NCI-H748 treated with DMSO at 0.1 percent for 48 hours (cell line): ENCODE measurements at regions not wholly inside any gene's neighbourhood (a gene's known extent, or its start where the extent isn't known, plus 50 kb on each side); places are given as distances from the start of the nearest gene placed in this dataset.
A peak's percentile ranks its signal among the peaks of the same experiment; 100 is the strongest.

Experiments
- DNase-seq: peaks from one replicate; lab custom pipeline; 2025; lab: John Stamatoyannopoulos, UW

DNA sequence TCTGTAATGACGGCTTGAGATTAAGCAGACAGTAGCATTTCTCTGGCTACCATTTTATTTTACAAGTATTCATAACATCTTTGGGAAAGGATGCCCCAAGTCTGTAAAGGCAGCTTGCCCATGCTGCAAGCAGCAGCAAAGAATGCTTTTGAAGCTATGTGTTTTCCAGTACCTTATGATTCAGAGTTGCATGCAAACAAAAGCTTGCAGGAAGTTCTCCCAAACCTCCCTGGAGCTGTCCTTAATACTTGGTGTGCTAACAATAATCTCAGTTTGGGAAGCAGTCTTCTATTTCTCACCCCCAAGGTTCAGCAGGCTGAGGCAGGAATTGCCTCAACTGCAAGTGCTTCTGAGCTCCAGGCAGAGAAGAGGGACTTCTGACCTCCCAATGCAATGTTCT lies 60.8 kb downstream of the CCNA1 start:
- no peak for DNase-seq

DNA sequence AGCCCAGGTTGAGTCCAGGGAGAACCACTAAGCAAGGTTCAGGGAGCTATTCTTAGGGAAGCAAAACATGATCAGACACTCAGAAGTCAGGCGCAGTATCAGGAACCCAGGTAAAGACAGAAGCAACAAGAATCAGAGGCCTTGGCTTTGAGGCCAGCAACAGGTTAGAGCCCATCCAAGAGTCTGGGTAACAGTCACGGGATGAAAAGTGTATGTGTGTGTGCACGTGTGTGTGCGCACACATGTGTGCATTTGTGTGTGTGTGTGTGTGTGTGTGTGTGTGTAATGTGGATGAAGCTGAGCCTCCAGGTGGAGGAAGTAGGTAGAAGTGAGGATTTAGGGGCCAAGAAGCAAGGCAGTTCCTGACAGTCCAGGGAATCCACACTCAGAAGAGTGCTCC lies 63.1 kb downstream of the CCNA1 start:
- no peak for DNase-seq

DNA sequence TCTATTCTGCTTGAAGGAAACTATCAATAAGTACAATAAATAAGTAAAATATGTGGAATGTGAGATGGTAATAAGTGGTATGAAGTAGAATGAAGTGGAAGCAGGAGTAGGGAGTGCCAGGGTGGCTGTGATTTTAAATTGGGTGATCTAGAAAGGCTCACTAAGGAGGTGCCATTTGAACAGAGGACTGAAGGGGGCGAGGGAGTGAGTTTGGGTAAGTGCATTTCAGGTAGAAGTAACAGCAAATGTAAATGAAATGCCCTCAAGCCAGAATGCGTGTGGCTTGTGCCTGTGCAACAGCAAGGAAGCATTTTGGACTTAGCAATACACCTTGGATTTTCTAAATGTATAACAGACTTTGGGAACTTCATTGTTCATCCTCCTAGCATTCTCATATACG lies 77.1 kb downstream of the CCNA1 start:
- DNase-seq, result no peak

DNA sequence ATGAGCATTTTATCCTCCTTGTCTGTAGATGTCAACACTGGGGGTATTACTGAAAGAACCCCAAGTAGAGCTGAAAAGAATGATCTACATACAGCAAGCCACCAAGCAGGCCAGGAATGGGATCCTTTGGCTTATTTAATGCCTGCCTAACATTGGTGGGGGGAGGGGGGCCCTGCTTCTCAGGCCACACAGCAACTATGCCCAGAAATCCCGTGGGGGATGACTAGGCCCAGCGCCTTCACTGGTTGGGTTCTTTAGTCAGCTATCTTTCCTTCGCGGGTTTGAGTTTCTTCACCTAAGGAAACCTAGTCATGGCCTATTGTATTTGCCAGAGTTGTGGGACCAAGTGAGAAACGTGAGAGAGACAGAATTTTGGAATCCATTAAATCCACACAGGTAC lies 80.5 kb downstream of the CCNA1 start:
- no peak for DNase-seq

DNA sequence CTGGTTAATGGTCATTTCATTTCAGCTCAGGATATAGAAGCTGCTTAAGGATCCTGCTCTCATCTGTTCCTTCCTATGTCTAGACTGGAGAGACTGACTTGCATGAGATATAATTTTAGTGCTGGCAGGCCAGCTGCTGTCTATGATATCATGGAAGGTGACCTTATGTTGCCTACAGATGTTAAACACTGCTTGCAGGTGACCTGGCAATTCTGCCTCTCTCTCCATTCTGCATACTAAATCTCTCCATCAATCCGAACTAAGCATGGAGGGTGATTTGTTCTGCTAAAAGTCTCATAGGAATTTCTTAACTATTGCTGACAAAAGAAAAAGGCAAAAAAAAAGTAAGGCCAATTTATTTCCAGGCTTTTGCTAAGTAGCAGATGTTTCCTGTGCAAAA lies 81.0 kb downstream of the CCNA1 start:
- no peak for DNase-seq

DNA sequence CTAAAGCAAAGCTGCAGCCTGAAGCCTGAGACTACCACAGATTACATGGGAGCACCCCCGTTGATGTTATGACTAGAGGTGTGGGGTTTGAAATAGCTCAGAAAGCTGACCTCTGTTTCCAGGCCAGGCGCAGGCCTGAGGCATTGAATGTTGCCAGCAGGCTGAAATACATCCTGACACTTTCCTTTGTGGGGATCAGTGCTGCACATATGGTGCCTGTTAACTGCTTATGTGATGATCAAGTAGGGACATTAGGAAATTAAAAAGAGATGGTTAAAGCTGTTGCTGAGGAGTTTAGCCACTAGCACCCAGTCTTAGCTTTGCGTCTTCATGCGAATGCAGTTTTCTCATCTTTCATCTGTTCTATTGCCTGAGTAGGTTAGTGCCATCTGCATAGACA lies 83.2 kb downstream of the CCNA1 start:
- no peak for DNase-seq

DNA sequence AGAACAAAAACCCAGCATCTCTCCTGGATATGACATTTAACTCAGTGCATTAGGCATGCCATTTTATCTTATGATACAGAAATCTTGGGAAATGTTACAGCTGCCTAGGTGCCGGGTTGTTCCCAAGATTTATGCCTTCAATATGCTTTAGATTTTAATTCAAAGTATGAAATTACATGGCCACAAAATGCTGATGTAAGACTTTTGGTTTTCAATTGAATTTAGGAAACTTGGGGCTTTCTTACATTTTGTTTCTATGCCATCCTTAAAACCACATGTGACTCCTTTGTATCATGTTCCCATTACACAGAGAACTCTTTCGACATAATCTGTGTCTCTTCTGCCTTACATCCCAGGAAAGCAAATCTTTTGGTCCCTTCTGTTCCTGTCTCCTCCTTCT lies 83.9 kb downstream of the CCNA1 start:
- DNase-seq, result no peak

DNA sequence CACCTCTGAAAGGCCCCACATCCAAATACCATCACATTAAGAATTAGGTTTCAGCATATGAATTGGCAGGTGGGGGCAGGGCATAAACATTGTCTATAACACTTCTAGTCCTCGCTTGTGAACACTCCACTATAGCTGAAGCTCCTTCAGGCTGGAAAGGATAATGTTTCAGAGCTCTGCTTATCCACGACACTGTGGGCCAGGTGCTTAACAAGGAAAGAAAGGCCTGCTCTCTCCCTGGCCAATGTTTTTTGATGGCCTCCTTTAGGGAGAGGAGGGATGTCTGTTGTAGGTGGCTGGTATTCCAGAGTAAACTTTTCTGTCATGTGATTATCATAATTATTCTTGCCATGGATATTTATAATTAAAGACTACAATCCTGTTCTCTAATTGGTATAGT lies 86.4 kb downstream of the CCNA1 start:
- DNase-seq, result no peak

DNA sequence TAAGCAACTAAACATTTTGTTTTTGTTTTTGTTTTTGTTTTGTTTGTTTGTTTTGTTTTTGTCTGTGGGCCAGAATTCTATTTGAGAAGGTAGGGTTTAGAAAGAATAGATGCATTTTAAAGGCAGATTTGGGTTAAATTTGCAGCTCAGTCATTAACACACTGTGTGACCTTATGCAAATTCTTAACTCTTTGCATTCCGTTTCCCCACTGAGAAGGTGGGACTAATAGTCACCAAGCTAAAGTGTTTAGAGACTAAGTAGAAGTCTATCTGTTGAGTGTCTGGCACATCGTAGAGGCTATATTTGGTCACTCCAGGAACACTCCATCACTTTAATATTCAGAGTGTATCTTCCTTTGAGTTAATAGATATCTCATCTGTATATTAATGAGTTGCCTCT lies 87.1 kb downstream of the CCNA1 start:
- DNase-seq, result no peak

DNA sequence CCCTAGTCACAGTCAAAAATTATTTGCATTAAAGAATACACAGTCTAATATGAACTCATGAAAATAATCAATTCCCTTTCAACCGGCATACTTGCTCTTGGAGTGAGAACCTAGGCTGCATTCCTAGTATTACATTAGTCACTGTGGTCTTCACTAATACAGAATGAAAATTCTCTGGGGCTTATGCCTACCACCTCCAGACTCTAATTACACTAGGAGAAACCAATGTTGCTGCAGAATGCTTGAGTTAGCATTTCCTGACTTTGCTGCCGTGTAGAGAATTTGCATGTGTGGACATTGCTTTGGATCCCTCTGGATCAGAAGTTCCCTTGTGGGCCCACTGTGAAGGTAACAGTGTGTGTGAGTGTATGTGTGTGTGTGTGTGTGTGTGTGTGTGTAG lies 87.8 kb downstream of the CCNA1 start:
- DNase-seq, result no peak

DNA sequence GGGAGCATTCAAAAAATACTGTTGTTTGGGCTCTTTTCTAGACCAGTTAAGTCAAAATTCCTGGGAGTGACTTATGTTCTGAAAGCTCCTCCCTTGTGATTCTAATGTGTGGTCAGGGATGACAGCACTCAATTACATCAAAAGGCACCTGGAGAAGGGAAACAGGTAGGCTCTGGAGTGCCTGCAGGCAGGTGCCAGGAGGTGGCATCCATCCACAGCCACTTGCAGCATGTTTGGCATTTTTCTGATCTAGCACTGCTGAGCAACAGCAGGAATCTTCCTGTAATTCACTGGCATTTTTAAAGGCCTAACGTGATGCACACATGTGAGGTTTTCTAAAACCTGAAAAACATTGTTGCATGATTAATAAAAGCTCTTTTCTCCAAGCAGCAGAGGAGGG lies 94.6 kb downstream of the CCNA1 start:
- DNase-seq, result no peak

DNA sequence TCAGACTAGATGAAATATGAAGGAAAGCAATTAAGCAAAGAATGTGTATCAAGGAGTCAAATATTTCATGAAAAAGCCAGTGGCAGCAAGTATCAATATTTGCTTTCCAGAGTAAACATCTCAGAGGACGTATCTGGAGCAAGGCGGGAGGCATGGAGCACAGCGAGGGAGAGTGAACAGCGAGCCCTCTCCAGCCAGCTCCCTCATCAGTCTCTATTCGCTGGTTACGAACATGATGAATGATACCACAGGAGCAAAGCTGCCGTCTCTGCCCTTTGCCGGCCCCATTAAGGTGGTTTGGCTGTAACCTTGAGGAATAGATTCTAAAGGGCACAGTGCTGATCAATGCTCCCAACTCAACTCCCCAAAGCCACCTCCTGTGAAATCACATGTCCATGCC lies 95.8 kb downstream of the CCNA1 start:
- no peak for DNase-seq

DNA sequence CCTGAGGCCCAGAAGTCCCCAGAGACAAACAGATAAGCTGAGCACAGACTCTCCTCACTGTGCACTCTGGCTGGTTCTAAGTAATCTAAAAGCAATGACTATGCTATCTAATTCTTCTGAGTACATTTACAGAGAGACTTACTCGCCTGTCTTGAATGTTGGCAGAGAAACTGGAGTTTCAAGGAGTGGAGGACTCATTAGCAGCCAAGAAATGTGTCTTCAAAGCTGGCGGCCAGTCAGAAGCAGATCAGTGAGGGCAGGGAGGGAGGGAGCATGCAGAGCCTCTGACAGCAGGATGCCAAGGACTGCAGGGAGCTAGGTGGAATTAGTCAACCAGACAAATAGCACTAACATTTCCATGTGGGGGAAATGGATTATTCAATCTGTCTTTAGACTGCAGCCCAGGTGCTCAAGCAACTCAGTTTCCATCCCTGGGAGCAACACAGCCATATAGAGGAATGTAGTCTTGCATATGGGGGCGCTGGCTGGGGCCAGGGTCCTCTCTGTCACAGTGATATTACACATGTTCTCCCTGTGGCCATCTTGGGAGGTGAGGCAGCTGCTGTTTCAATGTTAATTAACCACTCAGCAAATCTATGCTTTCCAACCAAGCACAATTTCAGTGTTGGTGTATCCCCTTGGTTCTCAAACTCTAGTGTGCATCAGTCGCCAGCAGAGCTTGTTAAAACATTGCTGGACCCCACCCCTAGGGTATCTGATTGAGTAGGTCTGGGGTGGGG lies 97.9 kb downstream of the CCNA1 start:
- no peak for DNase-seq

DNA sequence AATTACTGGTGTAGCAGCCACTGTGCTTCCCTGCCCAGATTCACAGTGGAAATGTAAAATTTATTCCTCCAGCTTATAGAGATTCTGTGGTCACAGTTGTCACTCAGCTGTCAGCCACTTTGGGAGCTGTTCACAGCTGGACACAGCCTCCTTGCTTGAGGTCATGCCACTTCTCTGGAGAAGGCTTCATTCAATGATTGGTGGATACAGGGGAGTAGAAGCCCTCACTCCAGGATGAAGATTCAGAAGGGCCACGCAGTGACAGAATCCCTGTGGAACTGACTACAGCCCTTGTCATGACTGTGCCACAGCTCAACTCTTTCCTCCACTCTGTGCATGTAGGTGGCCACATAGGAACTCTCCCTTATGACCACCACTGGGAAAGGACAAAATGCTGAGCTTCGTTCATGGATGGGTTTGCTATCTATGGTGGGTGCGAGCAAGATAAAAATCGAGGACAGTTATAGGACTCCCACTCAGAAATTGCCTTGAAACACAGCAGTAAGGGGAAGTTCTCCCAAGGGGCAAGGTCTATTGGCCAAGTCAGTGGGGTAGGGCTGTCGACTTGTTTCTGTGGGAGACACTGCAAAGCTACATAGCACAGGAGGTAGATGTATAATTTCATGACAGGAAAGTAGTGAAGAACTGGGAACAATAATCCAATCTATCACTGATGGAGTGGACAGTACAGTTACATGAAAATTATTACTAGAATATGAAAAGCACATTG lies 98.7 kb downstream of the CCNA1 start:
- DNase-seq, result no peak

DNA sequence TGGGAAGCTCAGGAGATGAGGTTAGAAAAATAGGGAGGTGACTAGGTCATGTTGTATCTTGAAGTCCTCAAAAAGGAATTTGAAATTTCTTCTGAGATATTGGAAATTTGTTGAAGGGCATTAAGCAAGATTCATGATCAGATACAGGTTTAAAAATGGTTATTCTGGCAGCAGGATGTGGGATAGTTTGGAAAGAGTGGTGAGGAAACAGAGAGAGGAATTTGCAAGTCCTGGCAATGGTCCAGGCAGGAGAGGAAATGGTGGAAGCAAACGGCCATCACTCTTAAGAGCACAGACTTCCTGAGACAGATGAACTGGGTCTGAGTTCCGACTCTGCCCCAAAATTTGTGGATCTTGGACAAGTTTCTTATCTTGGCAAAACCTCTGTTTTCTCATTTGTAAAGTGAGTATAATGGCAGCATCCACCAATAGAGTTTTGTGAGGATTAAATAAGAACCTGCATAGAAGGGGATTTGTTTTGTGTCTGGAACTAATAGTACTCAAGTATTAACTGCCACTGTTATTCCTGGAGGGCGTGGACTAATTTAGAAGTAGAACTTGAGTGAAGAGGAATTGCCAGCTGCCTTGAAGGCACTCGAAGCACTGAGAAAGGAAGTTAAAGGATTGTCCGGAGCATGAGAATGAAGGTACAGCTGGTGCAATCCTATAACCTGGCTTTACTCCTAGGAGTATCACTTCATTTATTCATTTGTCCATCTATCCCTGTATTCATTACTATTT lies 99.6 kb downstream of the CCNA1 start:
- no peak for DNase-seq

DNA sequence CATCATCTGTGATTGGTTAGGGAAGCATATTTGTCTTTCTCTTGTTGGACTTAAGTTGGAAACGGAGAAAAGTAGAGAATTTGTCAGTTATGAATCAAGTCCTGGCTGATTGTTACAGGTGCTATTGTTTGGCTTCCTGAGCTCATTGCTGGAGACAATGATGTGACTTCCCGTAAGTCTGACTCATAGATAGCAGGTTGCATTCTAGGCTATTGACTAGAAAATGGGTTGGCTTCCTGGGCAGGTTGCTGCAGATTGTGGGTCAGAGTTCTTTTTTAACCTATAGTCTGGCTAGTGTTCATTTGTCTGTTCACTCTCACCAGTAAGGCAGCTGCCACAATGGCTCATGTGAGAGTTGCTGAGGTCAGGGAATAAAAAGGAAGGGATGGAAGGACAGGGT lies 101.5 kb downstream of the CCNA1 start:
- DNase-seq, result no peak

DNA sequence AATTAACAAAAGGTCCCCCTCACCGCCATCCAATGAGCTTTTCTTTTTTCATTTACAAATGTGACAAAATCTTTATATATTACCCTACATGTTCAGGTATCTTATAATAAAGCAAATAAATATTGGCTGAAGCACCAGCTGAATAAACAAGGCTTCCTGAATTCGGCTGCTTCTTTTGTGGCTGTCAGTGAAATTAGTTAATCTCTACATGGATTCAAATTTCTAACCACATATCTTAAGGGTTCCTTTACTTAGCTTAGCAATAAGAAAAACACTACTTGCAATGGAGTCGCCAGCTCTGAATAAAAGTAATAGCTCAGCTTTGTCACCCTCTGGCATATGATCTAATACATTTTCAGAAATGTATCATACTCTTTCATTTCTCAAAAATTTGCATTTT lies 104.3 kb downstream of the CCNA1 start:
- DNase-seq, result no peak

DNA sequence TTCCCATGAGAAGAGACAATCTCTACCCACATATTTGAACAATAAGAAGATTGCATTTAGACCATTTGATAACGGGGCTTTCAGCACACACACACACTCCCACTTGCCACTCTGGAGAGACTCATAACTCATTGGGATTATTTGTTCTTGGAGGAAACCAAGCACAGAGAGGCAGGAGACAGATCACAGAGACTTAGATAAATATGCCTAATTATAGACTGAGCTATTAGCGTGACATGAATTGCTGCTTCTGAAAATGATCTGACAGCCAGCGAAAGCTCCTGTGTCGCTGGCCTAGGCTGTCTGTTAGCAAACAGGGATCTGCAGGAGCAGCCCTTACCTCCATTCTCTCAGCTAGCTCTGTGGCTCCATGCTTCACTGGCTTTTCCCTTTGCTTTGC lies 111.4 kb downstream of the CCNA1 start:
- DNase-seq, result peak; percentile 93

DNA sequence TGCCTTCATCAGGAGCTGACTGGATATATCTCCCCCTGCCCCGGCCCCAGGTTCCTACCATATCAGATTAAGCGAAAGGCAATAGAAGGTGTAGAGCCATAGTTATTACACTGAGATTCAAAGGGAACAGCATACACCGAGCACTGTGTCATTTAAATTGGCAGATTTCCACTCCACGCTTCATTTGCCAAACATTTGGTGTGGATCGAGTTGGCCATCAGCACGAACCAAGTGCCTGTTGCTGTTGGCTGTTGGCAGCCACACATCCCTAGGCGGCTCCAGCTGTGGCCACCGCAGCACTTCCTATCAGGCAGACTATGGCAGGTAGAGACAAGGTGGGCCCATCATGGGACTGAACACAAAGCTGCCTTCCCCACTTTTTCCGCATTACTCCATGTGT lies 115.8 kb downstream of the CCNA1 start:
- peak; percentile 61 for DNase-seq

DNA sequence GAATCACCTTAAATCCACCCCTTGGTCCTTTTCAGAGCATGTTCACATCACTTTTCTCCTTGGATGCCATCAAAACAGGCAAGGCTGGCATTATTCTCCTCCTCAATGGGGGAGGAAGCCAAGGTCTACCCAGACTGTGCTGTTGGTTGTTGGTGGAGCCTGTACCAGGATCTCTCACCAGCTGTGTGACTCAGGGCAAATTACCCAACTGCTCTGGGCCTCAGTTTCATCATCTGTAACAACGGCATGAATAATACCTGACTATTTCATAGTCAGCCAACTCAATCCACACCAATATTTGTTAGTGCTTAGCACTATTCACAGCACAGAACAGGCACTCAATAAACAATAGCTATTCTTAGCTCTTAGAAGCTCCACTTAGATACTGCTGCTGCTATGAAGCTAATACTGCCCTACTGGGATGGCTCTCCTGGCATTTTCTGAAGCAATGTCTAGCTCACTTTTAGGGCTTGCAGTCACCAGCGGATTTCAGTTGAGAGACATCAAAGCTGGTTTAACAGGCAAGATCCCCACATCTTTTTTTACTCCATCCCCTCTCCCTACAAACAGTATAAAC lies 116.9 kb downstream of the CCNA1 start:
- no peak for DNase-seq

DNA sequence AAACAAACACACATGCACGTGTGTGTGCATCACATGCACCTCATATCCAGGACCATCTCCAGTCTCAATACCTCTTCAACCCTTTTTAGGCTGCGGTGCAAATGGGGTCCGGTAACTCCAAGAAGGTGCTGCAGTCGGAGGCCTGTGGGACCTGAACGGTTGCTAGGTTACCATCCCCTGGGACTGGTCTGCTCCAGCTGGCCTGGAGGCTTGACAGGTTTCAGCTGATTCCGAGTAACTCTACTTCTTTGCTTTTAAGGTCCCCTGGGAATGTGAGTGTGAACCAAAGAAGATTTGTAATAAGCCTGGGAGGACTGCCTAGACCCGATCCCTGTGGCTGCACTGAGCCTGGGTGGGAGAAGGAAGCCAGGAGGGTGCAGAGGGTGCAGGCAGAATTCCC lies 117.5 kb downstream of the CCNA1 start:
- DNase-seq, result no peak

DNA sequence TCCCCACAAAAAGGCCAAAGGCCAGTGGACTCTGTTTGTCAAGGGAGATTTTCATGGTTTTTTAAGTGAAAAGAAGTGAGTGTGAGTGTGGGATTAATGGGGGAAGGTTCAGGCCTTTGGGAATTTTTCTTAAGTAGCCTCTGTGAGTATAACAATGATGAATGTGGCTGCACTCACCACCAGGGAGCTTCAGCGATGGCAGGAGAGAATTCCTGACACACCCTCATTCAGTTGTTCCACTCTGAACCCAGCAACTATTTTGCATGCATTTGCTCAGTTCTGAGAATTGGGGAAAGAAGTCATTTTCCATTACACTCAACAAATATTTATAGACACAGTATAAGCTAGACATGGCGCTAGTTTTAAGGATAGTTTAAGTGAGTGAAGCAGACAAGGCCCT lies 117.9 kb downstream of the CCNA1 start:
- DNase-seq, result no peak

DNA sequence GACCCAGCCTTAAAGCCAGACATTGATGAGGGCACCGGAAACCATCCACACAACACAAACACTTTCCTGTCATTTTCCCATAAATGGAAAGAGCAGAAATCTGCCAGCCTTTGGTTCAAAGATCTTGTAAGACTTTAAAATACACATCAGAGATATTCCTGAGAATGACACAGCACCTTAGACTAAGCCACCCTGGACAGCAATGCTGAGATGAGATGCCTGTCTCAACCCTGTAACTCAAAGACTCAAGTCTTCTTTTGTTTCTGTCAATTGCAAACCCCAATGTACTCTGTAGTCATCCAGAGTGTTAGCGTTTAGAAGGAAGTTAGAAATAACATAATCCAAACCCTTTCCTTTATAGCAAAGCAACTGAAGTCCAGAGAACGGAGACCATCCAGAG lies 119.2 kb downstream of the CCNA1 start:
- DNase-seq, result no peak
